Upper lobe of left lung (tissue), 4 donors: ENCODE measurements at regions not wholly inside any gene's neighbourhood (a gene's known extent, or its start where the extent isn't known, plus 50 kb on each side); places are given as distances from the start of the nearest gene placed in this dataset.

Experiments
- POLR2A ChIP-seq, 4 donors: fragments of 450-650 bp; IDR thresholded peaks; one replicate each; pipeline ENCODE4 v1.5.1; 2016 to 2017; ENCODE audit warnings: antibody characterized with exemption in 4 of 4, mild to moderate bottlenecking in 2 of 4
- TF ChIP-seq, protein P1 (sequence below), 6 experiments: fragments of 450-650 bp in 4 of 6; fragments of 200-600 bp in 2 of 6; sonication (generic) in 2 of 6; IDR thresholded peaks; one replicate each; pipeline ENCODE4 v1.5.1; 2016 to 2019; ENCODE audit warnings: antibody characterized with exemption in 6 of 6

GRCh38 chr12:34403706-34404376, 381.5 kb downstream of the ALG10 start:
- TF ChIP-seq, protein P1, sequence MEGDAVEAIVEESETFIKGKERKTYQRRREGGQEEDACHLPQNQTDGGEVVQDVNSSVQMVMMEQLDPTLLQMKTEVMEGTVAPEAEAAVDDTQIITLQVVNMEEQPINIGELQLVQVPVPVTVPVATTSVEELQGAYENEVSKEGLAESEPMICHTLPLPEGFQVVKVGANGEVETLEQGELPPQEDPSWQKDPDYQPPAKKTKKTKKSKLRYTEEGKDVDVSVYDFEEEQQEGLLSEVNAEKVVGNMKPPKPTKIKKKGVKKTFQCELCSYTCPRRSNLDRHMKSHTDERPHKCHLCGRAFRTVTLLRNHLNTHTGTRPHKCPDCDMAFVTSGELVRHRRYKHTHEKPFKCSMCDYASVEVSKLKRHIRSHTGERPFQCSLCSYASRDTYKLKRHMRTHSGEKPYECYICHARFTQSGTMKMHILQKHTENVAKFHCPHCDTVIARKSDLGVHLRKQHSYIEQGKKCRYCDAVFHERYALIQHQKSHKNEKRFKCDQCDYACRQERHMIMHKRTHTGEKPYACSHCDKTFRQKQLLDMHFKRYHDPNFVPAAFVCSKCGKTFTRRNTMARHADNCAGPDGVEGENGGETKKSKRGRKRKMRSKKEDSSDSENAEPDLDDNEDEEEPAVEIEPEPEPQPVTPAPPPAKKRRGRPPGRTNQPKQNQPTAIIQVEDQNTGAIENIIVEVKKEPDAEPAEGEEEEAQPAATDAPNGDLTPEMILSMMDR (IDR thresholded peaks at IDR 0.05): no peak
- TF ChIP-seq POLR2A (IDR thresholded peaks at IDR 0.05): no peak
